22Rv1 (cell line): ENCODE measurements at regions not wholly inside any gene's neighbourhood (a gene's known extent, or its start where the extent isn't known, plus 50 kb on each side); places are given as distances from the start of the nearest gene placed in this dataset.

Source experiments
- H3K27ac ChIP-seq: fragments of 450-650 bp; 2 replicates; pipeline ENCODE4 v1.5.1; 2017
- CTCF ChIP-seq: fragments of 450-650 bp; IDR thresholded peaks from 2 replicates; pipeline ENCODE4 v1.5.1; 2017; ENCODE audit warnings: mild to moderate bottlenecking
- ZFX ChIP-seq: fragments of 450-650 bp; IDR thresholded peaks from 2 replicates; pipeline ENCODE4 v1.6.1; 2017; ENCODE audit warnings: antibody characterized with exemption, borderline replicate concordance

GRCh38 chr6:156406688-156407087 is 370.5 kb upstream of the ARID1B start:
- TF ChIP-seq CTCF = no peak
- no peak for TF ChIP-seq ZFX
- H3K27ac ChIP-seq = no peak overlapping the region

GRCh38 chr6:156406099-156406498 is 371.1 kb upstream of the ARID1B start:
- no peak for TF ChIP-seq CTCF
- no peak for TF ChIP-seq ZFX
- H3K27ac ChIP-seq = no peak overlapping the region

GRCh38 chr6:156402628-156403027 is 374.6 kb upstream of the ARID1B start:
- TF ChIP-seq CTCF (no peak), ZFX (no peak)
- no peak overlapping the region for H3K27ac ChIP-seq

GRCh38 chr6:156402227-156402626 is 375.0 kb upstream of the ARID1B start:
- no peak overlapping the region for H3K27ac ChIP-seq
- TF ChIP-seq CTCF (no peak), ZFX (no peak)

- TF ChIP-seq CTCF (no peak), ZFX (no peak)
Observed at GRCh38 chr6:156400487-156400886, 376.7 kb upstream of the ARID1B start.

GRCh38 chr6:156398966-156399365 is 378.2 kb upstream of the ARID1B start:
- H3K27ac ChIP-seq = no peak overlapping the region
- TF ChIP-seq ZFX (no peak), CTCF (no peak)

More at GRCh38 chr6:156400487-156400886, 376.7 kb upstream of the ARID1B start:
- H3K27ac ChIP-seq = no peak overlapping the region

GRCh38 chr6:156398371-156398770 is 378.8 kb upstream of the ARID1B start:
- no peak overlapping the region for H3K27ac ChIP-seq
- TF ChIP-seq CTCF (no peak), ZFX (no peak)
